K562 (cell line): ENCODE measurements at regions not wholly inside any gene's neighbourhood (a gene's known extent, or its start where the extent isn't known, plus 50 kb on each side); places are given as distances from the start of the nearest gene placed in this dataset.

Experiments
- ATAC-seq: fragments of 200-7000 bp; cut with Tn5 transposase; 3 replicates; pipeline ENCODE4 v1.9.1; 2020; ENCODE audit warnings: moderate library complexity
- BruUV-seq: library from RNA; stranded (reverse); fragments of 400-500 nt; replicated peaks from 2 replicates; lab custom pipeline; 2021; lab: Mats Ljungman, UMichigan
- CTCF ChIA-PET: fragments of 300-600 bp; formaldehyde crosslinking; extraction: SDS; loops from one replicate; lab custom pipeline; 2021; ENCODE audit warnings: low intra/inter-chr PET ratio; lab: Yijun Ruan, JAX
- POLR2A ChIA-PET: fragments of 300-600, 350-650 bp; sonication (Branson Sonifier 250); formaldehyde crosslinking; extraction: SDS; loops from one replicate; lab custom pipeline; 2021; ENCODE audit warnings: antibody characterized with exemption, inconsistent platforms; lab: Yijun Ruan, JAX
- DNase-seq, 4 experiments: peaks; one replicate each; pipeline versions ENCODE4 v3.0.0 to v3.0.0-alpha.2; 2011 to 2018; ENCODE audit warnings: low spot score in 3 of 4, mixed read lengths in 3 of 4; ENCODE audit errors: extremely low read depth in 1 of 4
- FAIRE-seq: peaks from 2 replicates; lab custom pipeline; 2011; peaks lifted over from hg19 to GRCh38; lab: Jason Lieb, UNC
- H2AFZ ChIP-seq: 2 replicates; pipeline ENCODE4 v1.6.0; 2011; ENCODE audit warnings: low read depth, low read length, control low read depth, inconsistent platforms
- H3K27ac ChIP-seq: fragments of 200-600 bp; 3 replicates; pipeline ENCODE4 v1.8.0; 2011; ENCODE audit warnings: low read depth, mild to moderate bottlenecking, control low read depth, inconsistent platforms, low read length, moderate library complexity, mixed read lengths; ENCODE audit errors: extremely low read depth
- H3K27me3 ChIP-seq, 2 experiments: fragments of 300-600 bp in 1 of 2; 2 replicates in 1 of 2; 3 replicates in 1 of 2; pipeline versions ENCODE4 v1.6.0 to v1.8.0; 2011; ENCODE audit warnings: inconsistent platforms in 2 of 2, low read length in 2 of 2, mild to moderate bottlenecking in 1 of 2, mixed read lengths in 1 of 2, moderate library complexity in 1 of 2; ENCODE audit not compliant: control insufficient read depth in 2 of 2, insufficient read depth in 2 of 2
- H3K36me3 ChIP-seq: fragments of 300-600 bp; 3 replicates; pipeline ENCODE4 v1.8.0; 2011; ENCODE audit warnings: mild to moderate bottlenecking, low read length, inconsistent platforms; ENCODE audit not compliant: control insufficient read depth, insufficient read depth
- H3K4me1 ChIP-seq, 2 experiments: fragments of 200-600 bp in 1 of 2; replicated peaks in 1 of 2; 2 replicates in 1 of 2; 3 replicates in 1 of 2; pipeline versions ENCODE4 v1.5.1 to v1.8.0; 2011; ENCODE audit warnings: inconsistent platforms in 2 of 2, low read length in 2 of 2, mild to moderate bottlenecking in 1 of 2, mixed read lengths in 1 of 2, moderate library complexity in 1 of 2; ENCODE audit not compliant: control insufficient read depth in 2 of 2, insufficient read depth in 2 of 2
- H3K4me2 ChIP-seq: 2 replicates; pipeline ENCODE4 v1.6.1; 2011; ENCODE audit warnings: low read length, control low read depth, inconsistent platforms, mixed read lengths; ENCODE audit not compliant: insufficient read depth
- H3K4me3 ChIP-seq: fragments of 200-600 bp; sonication (generic), shearing (Covaris generic); 2 replicates; pipeline ENCODE4 v1.5.1; 2016; ENCODE audit warnings: control low read depth, inconsistent platforms
- H3K79me2 ChIP-seq: fragments of 200-600 bp; 3 replicates; pipeline ENCODE4 v1.8.0; 2011; ENCODE audit warnings: low read length, inconsistent platforms; ENCODE audit not compliant: control insufficient read depth, insufficient read depth
- H3K9ac ChIP-seq, 2 experiments: 2 replicates each; pipeline versions ENCODE4 v1.6.0 to v1.6.1; 2011; ENCODE audit warnings: low read depth in 2 of 2, low read length in 2 of 2, control low read depth in 1 of 2, inconsistent platforms in 1 of 2, mild to moderate bottlenecking in 1 of 2, mixed read lengths in 1 of 2; ENCODE audit not compliant: insufficient read depth in 1 of 2
- H3K9me1 ChIP-seq: one replicate; pipeline ENCODE4 v1.6.0; 2011; ENCODE audit warnings: inconsistent platforms, mild to moderate bottlenecking, low read length, moderate library complexity; ENCODE audit not compliant: control insufficient read depth, insufficient read depth
- H3K9me3 ChIP-seq: replicated peaks from 2 replicates; pipeline ENCODE4 v1.5.1; 2011; ENCODE audit warnings: low read depth, low read length, inconsistent platforms; ENCODE audit not compliant: control insufficient read depth, insufficient read depth
- H4K20me1 ChIP-seq: replicated peaks from 2 replicates; pipeline ENCODE4 v1.6.1; 2011; ENCODE audit warnings: low read length, inconsistent platforms, mixed read lengths; ENCODE audit not compliant: control insufficient read depth, insufficient read depth
- DIDO1 ChIP-seq: fragments of 450-650 bp; IDR thresholded peaks from 2 replicates; pipeline ENCODE4 v1.6.1; 2016; ENCODE audit warnings: low read depth, missing biosample characterization, missing genetic modification characterization
- ELF4 ChIP-seq: fragments of 450-650 bp; formaldehyde crosslinking; IDR thresholded peaks from 2 replicates; pipeline ENCODE4 v1.4.0; 2022; ENCODE audit warnings: missing genetic modification characterization
- ETV5 ChIP-seq: sonication (generic); formaldehyde crosslinking; IDR thresholded peaks from 2 replicates; pipeline ENCODE4 v1.4.0; 2020; ENCODE audit warnings: low read depth, mild to moderate bottlenecking, missing genetic modification reagents
- FOXA3 ChIP-seq, 2 experiments: fragments of 450-650 bp in 1 of 2; sonication (generic) in 1 of 2; formaldehyde crosslinking; IDR thresholded peaks in 1 of 2; conservative IDR thresholded peaks in 1 of 2; 2 replicates each; pipeline versions ENCODE4 v1.4.0 to v1.8.0; 2020 to 2022; ENCODE audit warnings: mild to moderate bottlenecking in 2 of 2, missing genetic modification reagents in 1 of 2
- GABPB2 ChIP-seq: fragments of 250-450 bp; sonication (Bioruptor Pico); conservative IDR thresholded peaks from 2 replicates; pipeline ENCODE4 v1.5.1; 2021; ENCODE audit warnings: mild to moderate bottlenecking
- HMG20B ChIP-seq: fragments of 250-450 bp; sonication (Bioruptor Pico); IDR thresholded peaks from 2 replicates; pipeline ENCODE4 v1.5.0; 2021; ENCODE audit warnings: mild to moderate bottlenecking
- ILK ChIP-seq: fragments of 450-650 bp; IDR thresholded peaks from 2 replicates; pipeline ENCODE4 v1.6.1; 2016; ENCODE audit warnings: missing genetic modification characterization, low read depth, mild to moderate bottlenecking, missing compliant biosample characterization, moderate library complexity, borderline replicate concordance
- NR3C1 ChIP-seq: sonication (generic); formaldehyde crosslinking; IDR thresholded peaks from 2 replicates; pipeline ENCODE4 v1.8.1; 2022; ENCODE audit warnings: missing genetic modification reagents
- POLR2AphosphoS5 ChIP-seq: IDR thresholded peaks from 2 replicates; pipeline ENCODE4 v1.6.1; 2011; ENCODE audit warnings: mild to moderate bottlenecking, low read depth, low read length, moderate library complexity; ENCODE audit not compliant: control insufficient read depth, insufficient read depth
- PYGO2 ChIP-seq: fragments of 450-650 bp; IDR thresholded peaks from 2 replicates; pipeline ENCODE4 v1.6.1; 2016; ENCODE audit warnings: mild to moderate bottlenecking, missing genetic modification characterization, moderate library complexity, missing compliant biosample characterization
- RBFOX2 ChIP-seq: fragments of 200-400 bp; formaldehyde crosslinking; IDR thresholded peaks from 2 replicates; pipeline ENCODE4 v1.6.1; 2017; ENCODE audit warnings: low read depth, mild to moderate bottlenecking, low read length, moderate library complexity
- SIN3B ChIP-seq: fragments of 450-650 bp; IDR thresholded peaks from 2 replicates; pipeline ENCODE4 v1.6.1; 2017; ENCODE audit warnings: low read depth, mild to moderate bottlenecking, moderate library complexity
- SMARCE1 ChIP-seq: fragments of 450-650 bp; IDR thresholded peaks from 2 replicates; pipeline ENCODE4 v1.7.1; 2016; ENCODE audit warnings: mild to moderate bottlenecking
- XRCC5 ChIP-seq: fragments of 200-400 bp; formaldehyde crosslinking; IDR thresholded peaks from 2 replicates; pipeline ENCODE4 v1.6.1; 2017; ENCODE audit warnings: low read depth, mild to moderate bottlenecking, low read length
- ZNF121 ChIP-seq: sonication (generic); formaldehyde crosslinking; conservative IDR thresholded peaks from 2 replicates; pipeline ENCODE4 v1.8.0; 2022; ENCODE audit warnings: missing genetic modification reagents
- WGBS: fragments of 100-300 bp; shearing (Covaris generic); methylation state at CpG from one replicate; pipeline ENCODE4 v1.1.6; 2016; ENCODE audit warnings: low coverage, mixed read lengths; ENCODE audit not compliant: insufficient coverage; ENCODE audit errors: missing lambda C conversion rate; 5-methylcytosine and 5-hydroxymethylcytosine counted together
- in situ Hi-C: fragments of 300-500 bp; cut with MboI; formaldehyde crosslinking; loops from 4 replicates; pipeline ENCODE4 v1.15.0; 2018; ENCODE audit warnings: inconsistent platforms, mixed read lengths
- intact Hi-C: fragments of 100-400 bp; cut with micrococcal nuclease; formaldehyde crosslinking; loops from 2 replicates; pipeline ENCODE4 v1.14.2; 2022
- TF ChIP-seq, protein P1 (sequence below): IDR thresholded peaks from 3 replicates; pipeline ENCODE4 v1.6.1; 2011; ENCODE audit warnings: borderline replicate concordance, mild to moderate bottlenecking, moderate library complexity; ENCODE audit not compliant: insufficient read length; ENCODE audit errors: extremely low read depth
- TF ChIP-seq, protein P2 (sequence below): sonication (generic); formaldehyde crosslinking; IDR thresholded peaks from 2 replicates; pipeline ENCODE4 v1.8.1; 2023; ENCODE audit warnings: mild to moderate bottlenecking, missing genetic modification reagents
- TF ChIP-seq, protein P3 (sequence below): sonication (generic); formaldehyde crosslinking; IDR thresholded peaks from 2 replicates; pipeline ENCODE4 v1.8.0; 2022; ENCODE audit warnings: mild to moderate bottlenecking, missing genetic modification reagents

DNA sequence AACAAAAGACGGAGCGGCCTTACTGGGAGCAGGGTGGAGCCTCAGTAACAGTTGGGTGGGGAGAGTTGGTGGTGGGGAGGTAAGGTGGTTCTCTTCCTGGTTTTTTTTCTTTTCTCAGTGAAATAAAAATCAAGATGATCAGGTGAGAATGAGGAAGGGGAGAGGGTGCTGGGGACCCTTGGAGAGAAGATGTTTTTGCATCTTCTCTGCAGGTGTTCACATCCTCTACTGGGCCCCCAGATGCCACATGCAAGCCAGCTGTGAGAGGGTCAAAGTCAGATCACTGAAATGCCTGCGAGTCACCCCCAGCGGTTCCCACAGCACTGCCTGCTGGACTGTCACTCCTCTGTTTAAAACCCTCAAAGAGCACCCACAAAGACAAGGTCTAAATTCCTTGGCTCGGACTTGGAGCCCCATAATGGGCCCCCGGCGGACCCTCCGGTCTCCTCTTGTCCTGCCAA, 69.8 kb upstream of the FHL2 start:
- POLR2A ChIA-PET = interaction anchor here (1.0 kb wide), 1 partner anchor 20 kb away, joined by 3 read pairs; no protein-coding TSS in a partner anchor
- ATAC-seq = peak; percentile 88
- in situ Hi-C loops = no loop called here
- intact Hi-C loops = no loop called here
- H3K9ac ChIP-seq = peak overlapping the region; percentile 63 to 80
- H4K20me1 ChIP-seq = no peaks in the 10 kb centered on the region
- CTCF ChIA-PET = no interaction called here
- H3K4me3 ChIP-seq = peak overlapping the region; percentile 7; the same call in 1 of the 2 replicates
- peak in 3 of 4 experiments; percentile 31 to 51 (median 34) for DNase-seq
- H3K4me2 ChIP-seq = peak overlapping the region; percentile 59
- FAIRE-seq = no peak
- BruUV-seq = TSS peak; percentile 84
- H3K79me2 ChIP-seq = no peaks in the 10 kb centered on the region
- no peaks in the 10 kb centered on the region for H3K9me1 ChIP-seq
- peak overlapping the region; percentile 66 for H2AFZ ChIP-seq
- WGBS = 45% methylated on average over 8 of the region's 8 CpGs
- H3K9me3 ChIP-seq = no peaks in the 10 kb centered on the region
- H3K36me3 ChIP-seq = no peaks in the 10 kb centered on the region
- no peaks in the 10 kb centered on the region for H3K27me3 ChIP-seq
- peaks cover 17 to 42% of the 10 kb centered on the region in 2 experiments for H3K4me1 ChIP-seq
- peak overlapping the region; percentile 83 for H3K27ac ChIP-seq
- TF ChIP-seq ILK (tag) (no peak), SIN3B (no peak), GABPB2 (CRISPR knock-in tag) (no peak), ZNF121 (CRISPR knock-in tag) (no peak), FOXA3 (CRISPR knock-in tag; conservative IDR thresholded peaks at IDR 0.05 in 1 of 2, IDR thresholded peaks at IDR 0.05 in 1 of 2) (no peak), XRCC5 (no peak), HMG20B (no peak), SMARCE1 (no peak), POLR2AphosphoS5 (no peak), RBFOX2 (peak; percentile 67), ETV5 (CRISPR knock-in tag) (0 out of 2 replicates have a peak, but pooled peaks have one; percentile 2), ELF4 (peak; percentile 78; the same call in 1 of the 2 replicates), DIDO1 (tag) (no peak), NR3C1 (CRISPR knock-in tag) (no peak), PYGO2 (tag) (no peak)
- TF ChIP-seq, protein P1, sequence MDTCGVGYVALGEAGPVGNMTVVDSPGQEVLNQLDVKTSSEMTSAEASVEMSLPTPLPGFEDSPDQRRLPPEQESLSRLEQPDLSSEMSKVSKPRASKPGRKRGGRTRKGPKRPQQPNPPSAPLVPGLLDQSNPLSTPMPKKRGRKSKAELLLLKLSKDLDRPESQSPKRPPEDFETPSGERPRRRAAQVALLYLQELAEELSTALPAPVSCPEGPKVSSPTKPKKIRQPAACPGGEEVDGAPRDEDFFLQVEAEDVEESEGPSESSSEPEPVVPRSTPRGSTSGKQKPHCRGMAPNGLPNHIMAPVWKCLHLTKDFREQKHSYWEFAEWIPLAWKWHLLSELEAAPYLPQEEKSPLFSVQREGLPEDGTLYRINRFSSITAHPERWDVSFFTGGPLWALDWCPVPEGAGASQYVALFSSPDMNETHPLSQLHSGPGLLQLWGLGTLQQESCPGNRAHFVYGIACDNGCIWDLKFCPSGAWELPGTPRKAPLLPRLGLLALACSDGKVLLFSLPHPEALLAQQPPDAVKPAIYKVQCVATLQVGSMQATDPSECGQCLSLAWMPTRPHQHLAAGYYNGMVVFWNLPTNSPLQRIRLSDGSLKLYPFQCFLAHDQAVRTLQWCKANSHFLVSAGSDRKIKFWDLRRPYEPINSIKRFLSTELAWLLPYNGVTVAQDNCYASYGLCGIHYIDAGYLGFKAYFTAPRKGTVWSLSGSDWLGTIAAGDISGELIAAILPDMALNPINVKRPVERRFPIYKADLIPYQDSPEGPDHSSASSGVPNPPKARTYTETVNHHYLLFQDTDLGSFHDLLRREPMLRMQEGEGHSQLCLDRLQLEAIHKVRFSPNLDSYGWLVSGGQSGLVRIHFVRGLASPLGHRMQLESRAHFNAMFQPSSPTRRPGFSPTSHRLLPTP = no peak
- TF ChIP-seq, protein P2, sequence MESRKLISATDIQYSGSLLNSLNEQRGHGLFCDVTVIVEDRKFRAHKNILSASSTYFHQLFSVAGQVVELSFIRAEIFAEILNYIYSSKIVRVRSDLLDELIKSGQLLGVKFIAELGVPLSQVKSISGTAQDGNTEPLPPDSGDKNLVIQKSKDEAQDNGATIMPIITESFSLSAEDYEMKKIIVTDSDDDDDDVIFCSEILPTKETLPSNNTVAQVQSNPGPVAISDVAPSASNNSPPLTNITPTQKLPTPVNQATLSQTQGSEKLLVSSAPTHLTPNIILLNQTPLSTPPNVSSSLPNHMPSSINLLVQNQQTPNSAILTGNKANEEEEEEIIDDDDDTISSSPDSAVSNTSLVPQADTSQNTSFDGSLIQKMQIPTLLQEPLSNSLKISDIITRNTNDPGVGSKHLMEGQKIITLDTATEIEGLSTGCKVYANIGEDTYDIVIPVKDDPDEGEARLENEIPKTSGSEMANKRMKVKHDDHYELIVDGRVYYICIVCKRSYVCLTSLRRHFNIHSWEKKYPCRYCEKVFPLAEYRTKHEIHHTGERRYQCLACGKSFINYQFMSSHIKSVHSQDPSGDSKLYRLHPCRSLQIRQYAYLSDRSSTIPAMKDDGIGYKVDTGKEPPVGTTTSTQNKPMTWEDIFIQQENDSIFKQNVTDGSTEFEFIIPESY (CRISPR knock-in tag) = no peak
- TF ChIP-seq, protein P3, sequence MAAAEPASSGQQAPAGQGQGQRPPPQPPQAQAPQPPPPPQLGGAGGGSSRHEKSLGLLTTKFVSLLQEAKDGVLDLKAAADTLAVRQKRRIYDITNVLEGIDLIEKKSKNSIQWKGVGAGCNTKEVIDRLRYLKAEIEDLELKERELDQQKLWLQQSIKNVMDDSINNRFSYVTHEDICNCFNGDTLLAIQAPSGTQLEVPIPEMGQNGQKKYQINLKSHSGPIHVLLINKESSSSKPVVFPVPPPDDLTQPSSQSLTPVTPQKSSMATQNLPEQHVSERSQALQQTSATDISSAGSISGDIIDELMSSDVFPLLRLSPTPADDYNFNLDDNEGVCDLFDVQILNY = no peak
